Esophagus squamous epithelium (tissue), 4 donors: ENCODE measurements at regions not wholly inside any gene's neighbourhood (a gene's known extent, or its start where the extent isn't known, plus 50 kb on each side); places are given as distances from the start of the nearest gene placed in this dataset.

Experiments used
- POLR2A ChIP-seq, 4 donors: fragments of 450-650 bp; IDR thresholded peaks; one replicate each; pipeline ENCODE4 v1.6.1; 2017; ENCODE audit warnings: antibody characterized with exemption in 4 of 4, mild to moderate bottlenecking in 4 of 4, moderate library complexity in 3 of 4
- TF ChIP-seq, protein P1 (sequence below), 6 experiments: fragments of 450-650 bp in 4 of 6; fragments of 200-600 bp in 2 of 6; sonication (generic) in 2 of 6; IDR thresholded peaks; one replicate each; pipeline ENCODE4 v1.5.1; 2016 to 2019; ENCODE audit warnings: antibody characterized with exemption in 6 of 6, mild to moderate bottlenecking in 4 of 6, moderate library complexity in 4 of 6

DNA sequence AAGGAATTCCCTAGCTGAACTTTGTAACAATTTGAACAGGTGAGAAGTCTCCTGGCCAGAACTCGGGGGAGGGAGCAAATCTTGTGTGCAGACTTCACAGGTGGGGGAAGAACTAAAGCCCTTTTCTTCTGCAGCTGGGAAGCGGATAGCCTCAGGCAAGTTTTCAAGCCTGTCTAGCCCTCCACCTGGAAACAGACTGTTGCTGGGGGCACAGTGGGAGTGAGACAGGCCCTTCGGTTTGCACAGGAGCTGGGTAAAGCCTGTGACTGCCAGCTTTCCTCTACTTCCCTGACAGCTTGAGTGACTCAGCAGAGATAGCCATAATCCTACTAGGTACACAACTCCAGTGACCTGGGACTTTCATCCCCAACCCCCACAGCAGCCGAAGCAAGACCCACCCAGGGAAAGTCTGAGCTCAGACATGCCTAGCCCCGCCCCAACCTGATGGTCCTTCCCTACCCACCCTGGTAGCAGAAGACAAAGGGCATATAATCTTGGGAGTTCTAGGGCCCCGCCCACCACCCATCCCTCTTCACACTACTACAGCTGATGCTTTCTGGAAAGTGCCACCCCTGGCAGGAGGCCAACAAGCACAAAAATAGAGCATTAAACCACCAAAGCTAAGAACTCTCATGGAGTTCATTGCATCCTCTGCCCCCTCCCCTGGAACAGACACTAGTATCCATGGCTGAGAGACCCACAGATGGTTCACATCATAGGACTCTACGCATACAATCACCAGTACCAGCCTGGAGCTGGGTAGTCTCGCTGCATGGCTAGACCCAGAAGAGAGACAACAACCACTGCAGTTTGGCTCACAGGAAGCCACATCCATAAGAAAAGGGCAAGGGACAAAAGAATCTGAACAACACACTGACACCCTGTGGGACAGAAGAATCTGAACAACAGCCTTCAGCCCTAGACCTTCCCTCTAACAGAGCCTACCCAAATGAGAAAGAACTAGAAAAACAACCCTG lies 479.0 kb downstream of the RAP2B start:
- TF ChIP-seq, protein P1, sequence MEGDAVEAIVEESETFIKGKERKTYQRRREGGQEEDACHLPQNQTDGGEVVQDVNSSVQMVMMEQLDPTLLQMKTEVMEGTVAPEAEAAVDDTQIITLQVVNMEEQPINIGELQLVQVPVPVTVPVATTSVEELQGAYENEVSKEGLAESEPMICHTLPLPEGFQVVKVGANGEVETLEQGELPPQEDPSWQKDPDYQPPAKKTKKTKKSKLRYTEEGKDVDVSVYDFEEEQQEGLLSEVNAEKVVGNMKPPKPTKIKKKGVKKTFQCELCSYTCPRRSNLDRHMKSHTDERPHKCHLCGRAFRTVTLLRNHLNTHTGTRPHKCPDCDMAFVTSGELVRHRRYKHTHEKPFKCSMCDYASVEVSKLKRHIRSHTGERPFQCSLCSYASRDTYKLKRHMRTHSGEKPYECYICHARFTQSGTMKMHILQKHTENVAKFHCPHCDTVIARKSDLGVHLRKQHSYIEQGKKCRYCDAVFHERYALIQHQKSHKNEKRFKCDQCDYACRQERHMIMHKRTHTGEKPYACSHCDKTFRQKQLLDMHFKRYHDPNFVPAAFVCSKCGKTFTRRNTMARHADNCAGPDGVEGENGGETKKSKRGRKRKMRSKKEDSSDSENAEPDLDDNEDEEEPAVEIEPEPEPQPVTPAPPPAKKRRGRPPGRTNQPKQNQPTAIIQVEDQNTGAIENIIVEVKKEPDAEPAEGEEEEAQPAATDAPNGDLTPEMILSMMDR (IDR thresholded peaks at IDR 0.05) = no peak
- TF ChIP-seq POLR2A (IDR thresholded peaks at IDR 0.05) = no peak
